Occipital lobe (tissue), 1 donor: ENCODE measurements at regions not wholly inside any gene's neighbourhood (a gene's known extent, or its start where the extent isn't known, plus 50 kb on each side); places are given as distances from the start of the nearest gene placed in this dataset.
"Not testable (repeated sequence)": the region's sequence is repeated elsewhere in the genome, so short reads cannot be mapped to it uniquely, and the experiment has no call there.

Source experiments
- DNase-seq: peaks from one replicate; lab custom pipeline; 2025; lab: John Stamatoyannopoulos, UW

GRCh38 chrX:40853004-40853815 is 117.9 kb upstream of the MED14 start:
- DNase-seq = no peak

GRCh38 chrX:40853816-40854123 is 118.4 kb upstream of the MED14 start:
- no peak for DNase-seq

GRCh38 chrX:40854242-40854641 is 118.9 kb upstream of the MED14 start:
- DNase-seq = no peak

GRCh38 chrX:40855411-40855810 is 120.1 kb upstream of the MED14 start:
- DNase-seq = no peak

GRCh38 chrX:40855932-40856515 is 120.7 kb upstream of the MED14 start:
- DNase-seq = no peak

- DNase-seq = not testable (repeated sequence)
Observed at GRCh38 chrX:40861952-40862554, 126.7 kb upstream of the MED14 start.

- not testable (repeated sequence) for DNase-seq
Observed at GRCh38 chrX:40863260-40863659, 127.9 kb upstream of the MED14 start.

GRCh38 chrX:40863671-40864070 is 128.3 kb upstream of the MED14 start:
- no peak for DNase-seq

GRCh38 chrX:40864972-40865371 is 129.6 kb upstream of the MED14 start:
- DNase-seq = no peak

- DNase-seq = no peak
Observed at GRCh38 chrX:40866893-40867292, 131.6 kb upstream of the MED14 start.

- DNase-seq = no peak
Observed at GRCh38 chrX:40867352-40867751, 132.0 kb upstream of the MED14 start.

GRCh38 chrX:40868868-40869267 is 133.5 kb upstream of the MED14 start:
- DNase-seq = no peak

GRCh38 chrX:40870982-40871381 is 135.6 kb upstream of the MED14 start:
- DNase-seq = not testable (repeated sequence)

- no peak for DNase-seq
Observed at GRCh38 chrX:40871385-40872082, 136.2 kb upstream of the MED14 start.

GRCh38 chrX:40872351-40872750 is 137.0 kb upstream of the MED14 start:
- DNase-seq = no peak

- DNase-seq = no peak
Observed at GRCh38 chrX:40875476-40875875, 140.1 kb upstream of the MED14 start.

- DNase-seq = no peak
Observed at GRCh38 chrX:40877887-40878286, 142.5 kb upstream of the MED14 start.

- no peak for DNase-seq
Observed at GRCh38 chrX:40878766-40879165, 143.4 kb upstream of the MED14 start.

- DNase-seq = not testable (repeated sequence)
Observed at GRCh38 chrX:40879172-40879571, 143.8 kb upstream of the MED14 start.

GRCh38 chrX:40880712-40881111 is 145.4 kb upstream of the MED14 start:
- DNase-seq = no peak

- no peak for DNase-seq
Observed at GRCh38 chrX:40883021-40883619, 147.8 kb upstream of the MED14 start.

- DNase-seq = no peak
Observed at GRCh38 chrX:40885989-40886388, 150.6 kb upstream of the MED14 start.
